OCI-LY3 (cell line): ENCODE measurements at regions not wholly inside any gene's neighbourhood (a gene's known extent, or its start where the extent isn't known, plus 50 kb on each side); places are given as distances from the start of the nearest gene placed in this dataset.

Source experiments
- H2AFZ ChIP-seq: fragments of 200-600, 300-600 bp; shearing (Covaris generic); 2 replicates; pipeline ENCODE4 v1.6.0; 2014; ENCODE audit warnings: antibody characterized with exemption, low read depth, low read length
- H3K27ac ChIP-seq: fragments of 200-600, 300-600 bp; sonication (generic); 2 replicates; pipeline ENCODE4 v1.5.1; 2014; ENCODE audit warnings: mild to moderate bottlenecking, low read length, moderate library complexity, mixed read lengths
- H3K27me3 ChIP-seq: fragments of 200-600, 300-600 bp; sonication (generic); 2 replicates; pipeline ENCODE4 v1.6.1; 2014; ENCODE audit warnings: low read depth, low read length, mixed read lengths
- H3K36me3 ChIP-seq: fragments of 200-600, 300-600 bp; sonication (generic); replicated peaks from 2 replicates; pipeline ENCODE3; 2014; ENCODE audit warnings: low read depth, low read length, mixed read lengths
- H3K4me1 ChIP-seq: fragments of 300-600, 200-600 bp; sonication (generic); 2 replicates; pipeline ENCODE4 v1.6.1; 2014; ENCODE audit warnings: low read length, mixed read lengths
- H3K4me2 ChIP-seq: fragments of 200-600, 300-600 bp; sonication (generic); 2 replicates; pipeline ENCODE4 v1.6.1; 2014; ENCODE audit warnings: low read length, mixed read lengths
- H3K4me3 ChIP-seq: fragments of 300-600, 200-600 bp; sonication (generic); 2 replicates; pipeline ENCODE4 v1.5.1; 2014; ENCODE audit warnings: antibody characterized with exemption, mild to moderate bottlenecking, low read length, moderate library complexity
- H3K79me2 ChIP-seq: fragments of 300-600, 200-600 bp; shearing (Covaris generic); 2 replicates; pipeline ENCODE4 v1.6.1; 2014; ENCODE audit warnings: mild to moderate bottlenecking, low read length, mixed read lengths
- H3K9ac ChIP-seq: fragments of 300-600, 200-600 bp; shearing (Covaris generic); 2 replicates; pipeline ENCODE4 v1.6.0; 2014; ENCODE audit warnings: mild to moderate bottlenecking, low read length, moderate library complexity
- H3K9me3 ChIP-seq: fragments of 200-600, 300-600 bp; shearing (Covaris generic); 2 replicates; pipeline ENCODE4 v1.6.1; 2014; ENCODE audit warnings: low read length, mixed read lengths; ENCODE audit not compliant: insufficient read depth
- H4K20me1 ChIP-seq: fragments of 200-600, 300-600 bp; sonication (generic); 2 replicates; pipeline ENCODE4 v1.6.1; 2016; ENCODE audit warnings: low read length, mixed read lengths; ENCODE audit not compliant: insufficient read depth
- EZH2phosphoT487 ChIP-seq: fragments of 200-600 bp; shearing (Covaris generic); IDR thresholded peaks from 2 replicates; pipeline ENCODE4 v1.6.1; 2018; ENCODE audit warnings: antibody characterized with exemption, mixed run types, low read depth
- TF ChIP-seq, protein P1 (sequence below): fragments of 200-600, 300-600 bp; sonication (generic); IDR thresholded peaks from 2 replicates; pipeline ENCODE4 v1.5.1; 2014; ENCODE audit warnings: antibody characterized with exemption, low read length, low read depth

DNA sequence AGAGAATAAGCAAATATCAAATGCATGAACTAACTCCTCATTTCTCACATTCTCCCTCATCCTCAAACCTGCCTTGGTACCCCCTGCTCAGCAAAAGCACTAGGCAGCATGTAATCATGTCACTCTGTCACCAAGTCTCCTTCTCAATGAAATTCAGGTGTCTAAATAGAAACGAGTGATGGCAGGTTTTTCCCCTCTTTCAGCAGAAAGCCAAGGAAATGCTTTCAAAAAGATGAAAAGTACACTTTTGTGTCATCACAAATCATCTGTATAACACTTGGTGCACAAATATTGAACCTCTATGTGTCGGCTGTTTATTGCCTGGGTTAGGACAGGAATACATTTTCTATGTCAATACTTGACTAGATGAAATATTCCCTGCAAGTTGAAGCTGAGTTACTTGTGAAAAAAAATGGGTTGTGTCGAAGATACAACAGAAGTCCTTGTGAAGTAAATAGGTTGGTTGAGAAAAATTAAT lies 285.1 kb upstream of the MAGEB18 start:
- no peak overlapping the region for H3K9ac ChIP-seq
- no peak overlapping the region for H3K4me2 ChIP-seq
- no peaks in the 10 kb centered on the region for H3K79me2 ChIP-seq
- no peaks in the 10 kb centered on the region for H3K36me3 ChIP-seq
- no peaks in the 10 kb centered on the region for H3K9me3 ChIP-seq
- H4K20me1 ChIP-seq = no peaks in the 10 kb centered on the region
- H3K27ac ChIP-seq = no peak overlapping the region
- TF ChIP-seq EZH2phosphoT487 = no peak
- TF ChIP-seq, protein P1, sequence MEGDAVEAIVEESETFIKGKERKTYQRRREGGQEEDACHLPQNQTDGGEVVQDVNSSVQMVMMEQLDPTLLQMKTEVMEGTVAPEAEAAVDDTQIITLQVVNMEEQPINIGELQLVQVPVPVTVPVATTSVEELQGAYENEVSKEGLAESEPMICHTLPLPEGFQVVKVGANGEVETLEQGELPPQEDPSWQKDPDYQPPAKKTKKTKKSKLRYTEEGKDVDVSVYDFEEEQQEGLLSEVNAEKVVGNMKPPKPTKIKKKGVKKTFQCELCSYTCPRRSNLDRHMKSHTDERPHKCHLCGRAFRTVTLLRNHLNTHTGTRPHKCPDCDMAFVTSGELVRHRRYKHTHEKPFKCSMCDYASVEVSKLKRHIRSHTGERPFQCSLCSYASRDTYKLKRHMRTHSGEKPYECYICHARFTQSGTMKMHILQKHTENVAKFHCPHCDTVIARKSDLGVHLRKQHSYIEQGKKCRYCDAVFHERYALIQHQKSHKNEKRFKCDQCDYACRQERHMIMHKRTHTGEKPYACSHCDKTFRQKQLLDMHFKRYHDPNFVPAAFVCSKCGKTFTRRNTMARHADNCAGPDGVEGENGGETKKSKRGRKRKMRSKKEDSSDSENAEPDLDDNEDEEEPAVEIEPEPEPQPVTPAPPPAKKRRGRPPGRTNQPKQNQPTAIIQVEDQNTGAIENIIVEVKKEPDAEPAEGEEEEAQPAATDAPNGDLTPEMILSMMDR = no peak
- no peaks in the 10 kb centered on the region for H3K27me3 ChIP-seq
- no peak overlapping the region for H2AFZ ChIP-seq
- H3K4me3 ChIP-seq = no peak overlapping the region
- no peaks in the 10 kb centered on the region for H3K4me1 ChIP-seq

DNA sequence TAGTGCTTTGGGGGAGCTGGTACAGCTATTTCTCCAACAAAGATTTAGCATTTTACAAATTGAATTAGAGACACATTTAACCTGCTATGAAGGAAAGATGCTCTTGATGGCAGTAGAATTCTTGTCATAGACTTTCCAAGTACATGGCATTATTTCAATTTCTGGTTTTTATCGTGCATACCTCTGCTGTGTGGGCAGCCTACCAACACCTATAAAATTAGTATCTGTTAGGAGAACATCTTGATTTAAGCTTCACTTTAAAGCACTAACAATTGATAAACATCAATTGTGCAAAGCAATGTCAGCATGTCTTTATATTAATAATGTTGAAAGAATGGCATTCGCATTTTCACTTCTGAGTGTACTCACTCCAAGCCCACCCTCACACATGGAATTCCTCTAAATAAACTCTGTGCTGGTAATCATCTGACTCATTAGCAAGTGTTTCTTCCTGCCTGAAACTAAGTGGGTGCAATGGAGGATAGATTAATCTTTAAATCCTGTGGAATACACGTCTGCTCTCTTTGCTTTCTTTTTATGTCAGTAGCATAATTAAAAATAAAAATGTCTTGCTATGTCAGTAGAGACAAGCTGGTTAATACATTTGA lies 279.8 kb upstream of the MAGEB18 start:
- Histone ChIP-seq H3K79me2 (no peaks in the 10 kb centered on the region), H2AFZ (no peak overlapping the region), H3K27me3 (no peaks in the 10 kb centered on the region), H3K4me2 (no peak overlapping the region), H3K27ac (no peak overlapping the region), H3K9me3 (no peaks in the 10 kb centered on the region), H3K4me3 (no peak overlapping the region), H3K9ac (no peak overlapping the region), H3K36me3 (no peaks in the 10 kb centered on the region), H3K4me1 (no peaks in the 10 kb centered on the region), H4K20me1 (no peaks in the 10 kb centered on the region)
- no peak for TF ChIP-seq EZH2phosphoT487
- TF ChIP-seq, protein P1 = no peak

- no peak overlapping the region for H3K9ac ChIP-seq
- H3K4me1 ChIP-seq = no peaks in the 10 kb centered on the region
- H3K36me3 ChIP-seq = no peaks in the 10 kb centered on the region
- H3K4me2 ChIP-seq = no peak overlapping the region
- TF ChIP-seq, protein P1 = no peak
- TF ChIP-seq EZH2phosphoT487 = no peak
- no peaks in the 10 kb centered on the region for H4K20me1 ChIP-seq
- no peak overlapping the region for H3K4me3 ChIP-seq
- H3K9me3 ChIP-seq = no peaks in the 10 kb centered on the region
- H3K27ac ChIP-seq = no peak overlapping the region
- H3K27me3 ChIP-seq = no peaks in the 10 kb centered on the region
- H2AFZ ChIP-seq = no peak overlapping the region
- H3K79me2 ChIP-seq = no peaks in the 10 kb centered on the region
Observed at GRCh38 chrX:25860322-25860721, 277.8 kb upstream of the MAGEB18 start.

DNA sequence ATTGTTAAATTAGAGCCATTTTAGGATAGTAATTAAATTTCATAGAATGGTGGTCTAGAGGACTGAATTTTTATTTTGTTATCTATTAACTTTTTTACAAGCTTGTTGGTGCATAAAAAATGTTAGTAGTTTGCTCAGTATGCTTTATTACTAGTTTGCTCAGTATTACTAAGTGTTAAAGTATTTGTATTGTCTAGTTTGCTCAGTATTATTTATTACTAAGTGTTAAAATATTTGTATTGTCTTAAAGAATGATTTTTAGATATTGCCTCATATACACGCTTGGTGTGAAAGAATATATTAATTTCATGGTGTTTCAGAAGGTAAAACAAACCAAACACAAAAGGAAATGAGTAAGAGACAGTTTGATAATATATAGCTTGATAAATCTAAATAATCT lies 268.4 kb upstream of the MAGEB18 start:
- H3K9me3 ChIP-seq = no peaks in the 10 kb centered on the region
- H3K27me3 ChIP-seq = no peaks in the 10 kb centered on the region
- TF ChIP-seq EZH2phosphoT487 = no peak
- TF ChIP-seq, protein P1 = no peak
- H2AFZ ChIP-seq = no peak overlapping the region
- H3K4me2 ChIP-seq = no peak overlapping the region
- no peaks in the 10 kb centered on the region for H4K20me1 ChIP-seq
- no peaks in the 10 kb centered on the region for H3K36me3 ChIP-seq
- no peaks in the 10 kb centered on the region for H3K4me1 ChIP-seq
- no peak overlapping the region for H3K9ac ChIP-seq
- no peak overlapping the region for H3K4me3 ChIP-seq
- H3K79me2 ChIP-seq = no peaks in the 10 kb centered on the region
- no peak overlapping the region for H3K27ac ChIP-seq
